ENCODE measurements at regions not wholly inside any gene's neighbourhood (a gene's known extent, or its start where the extent isn't known, plus 50 kb on each side); places are given as distances from the start of the nearest gene placed in this dataset.

DNA sequence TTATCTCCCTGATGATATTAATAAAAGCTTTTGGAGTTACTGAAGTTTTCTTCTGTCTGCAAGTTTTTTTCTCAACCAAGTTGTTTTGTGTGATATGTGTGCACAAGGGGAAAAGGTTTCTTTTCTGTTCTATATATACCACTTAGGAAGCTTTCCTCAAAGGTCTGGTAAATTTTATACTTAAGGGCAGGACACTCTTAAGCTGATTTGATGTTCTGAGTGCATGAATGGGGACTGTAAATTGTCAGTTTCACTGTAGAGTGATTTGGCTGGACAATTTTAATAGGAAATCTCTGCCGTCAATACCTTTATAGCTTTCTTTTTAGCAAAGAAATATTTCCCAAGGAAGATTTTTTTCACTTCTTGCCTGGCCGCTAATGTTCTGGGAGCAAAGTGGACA lies 354.7 kb downstream of the TGFB2 start:
- TF ChIP-seq, protein P1, sequence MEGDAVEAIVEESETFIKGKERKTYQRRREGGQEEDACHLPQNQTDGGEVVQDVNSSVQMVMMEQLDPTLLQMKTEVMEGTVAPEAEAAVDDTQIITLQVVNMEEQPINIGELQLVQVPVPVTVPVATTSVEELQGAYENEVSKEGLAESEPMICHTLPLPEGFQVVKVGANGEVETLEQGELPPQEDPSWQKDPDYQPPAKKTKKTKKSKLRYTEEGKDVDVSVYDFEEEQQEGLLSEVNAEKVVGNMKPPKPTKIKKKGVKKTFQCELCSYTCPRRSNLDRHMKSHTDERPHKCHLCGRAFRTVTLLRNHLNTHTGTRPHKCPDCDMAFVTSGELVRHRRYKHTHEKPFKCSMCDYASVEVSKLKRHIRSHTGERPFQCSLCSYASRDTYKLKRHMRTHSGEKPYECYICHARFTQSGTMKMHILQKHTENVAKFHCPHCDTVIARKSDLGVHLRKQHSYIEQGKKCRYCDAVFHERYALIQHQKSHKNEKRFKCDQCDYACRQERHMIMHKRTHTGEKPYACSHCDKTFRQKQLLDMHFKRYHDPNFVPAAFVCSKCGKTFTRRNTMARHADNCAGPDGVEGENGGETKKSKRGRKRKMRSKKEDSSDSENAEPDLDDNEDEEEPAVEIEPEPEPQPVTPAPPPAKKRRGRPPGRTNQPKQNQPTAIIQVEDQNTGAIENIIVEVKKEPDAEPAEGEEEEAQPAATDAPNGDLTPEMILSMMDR (IDR thresholded peaks at IDR 0.05; ENCODE audit: insufficient read depth, low read length, poor library complexity, severe bottlenecking) = no peak
- TF ChIP-seq EZH2phosphoT487 (conservative IDR thresholded peaks at IDR 0.05; ENCODE audit: low read length) = no peak
